ENCODE measurements at regions not wholly inside any gene's neighbourhood (a gene's known extent, or its start where the extent isn't known, plus 50 kb on each side); places are given as distances from the start of the nearest gene placed in this dataset.

DNA sequence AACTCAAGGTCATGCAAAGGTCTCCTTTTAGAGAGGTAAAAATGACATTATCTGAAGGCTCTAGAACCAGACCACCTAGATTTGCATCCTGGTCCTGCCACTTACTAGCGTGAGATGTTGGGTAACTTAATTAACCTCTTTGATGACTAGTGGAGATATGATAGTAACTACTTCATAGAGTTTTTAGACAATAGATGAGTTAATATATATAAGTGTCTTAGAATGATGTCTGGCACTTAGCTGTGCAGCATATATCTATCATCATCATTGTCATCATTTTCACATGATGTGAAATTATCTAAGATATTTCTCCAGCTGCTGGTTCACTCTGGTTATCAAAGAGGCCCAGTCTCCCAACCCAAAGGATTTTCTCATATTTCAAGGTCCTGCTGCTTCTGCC is 126.1 kb upstream of the DCLK2 start:
- H3K36me3 ChIP-seq (ENCODE audit: insufficient read depth, low read length) = no peaks in the 10 kb centered on the region
- H3K9ac ChIP-seq (ENCODE audit: low read depth, low read length) = no peak overlapping the region
- no peaks in the 10 kb centered on the region for H3K4me1 ChIP-seq (ENCODE audit: insufficient read depth, low read length)
- no peaks in the 10 kb centered on the region for H3K9me3 ChIP-seq (ENCODE audit: control insufficient read depth, insufficient read depth, low read length)

DNA sequence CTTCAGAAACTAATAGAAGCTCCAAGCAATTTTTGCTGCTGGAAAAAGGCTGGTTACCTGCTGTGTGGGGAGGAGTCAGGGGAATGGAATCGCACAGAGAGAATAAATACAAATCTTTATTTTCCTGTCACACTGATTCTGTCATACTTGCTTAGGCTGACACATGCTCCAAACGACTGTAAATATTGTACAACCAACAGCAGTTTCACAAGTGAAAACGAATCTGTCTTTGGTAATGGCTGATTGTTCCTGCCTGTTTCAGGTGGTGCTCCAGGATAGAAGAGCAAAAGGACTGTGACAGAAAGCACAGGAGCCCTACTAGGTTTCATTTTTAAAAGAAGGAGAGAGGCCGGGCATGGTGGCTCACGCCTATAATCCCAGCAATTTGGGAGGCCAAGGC is 125.5 kb upstream of the DCLK2 start:
- H3K4me1 ChIP-seq (ENCODE audit: insufficient read depth, low read length) = no peaks in the 10 kb centered on the region
- H3K36me3 ChIP-seq (ENCODE audit: insufficient read depth, low read length) = no peaks in the 10 kb centered on the region
- H3K9me3 ChIP-seq (ENCODE audit: control insufficient read depth, insufficient read depth, low read length) = no peaks in the 10 kb centered on the region
- no peak overlapping the region for H3K9ac ChIP-seq (ENCODE audit: low read depth, low read length)

DNA sequence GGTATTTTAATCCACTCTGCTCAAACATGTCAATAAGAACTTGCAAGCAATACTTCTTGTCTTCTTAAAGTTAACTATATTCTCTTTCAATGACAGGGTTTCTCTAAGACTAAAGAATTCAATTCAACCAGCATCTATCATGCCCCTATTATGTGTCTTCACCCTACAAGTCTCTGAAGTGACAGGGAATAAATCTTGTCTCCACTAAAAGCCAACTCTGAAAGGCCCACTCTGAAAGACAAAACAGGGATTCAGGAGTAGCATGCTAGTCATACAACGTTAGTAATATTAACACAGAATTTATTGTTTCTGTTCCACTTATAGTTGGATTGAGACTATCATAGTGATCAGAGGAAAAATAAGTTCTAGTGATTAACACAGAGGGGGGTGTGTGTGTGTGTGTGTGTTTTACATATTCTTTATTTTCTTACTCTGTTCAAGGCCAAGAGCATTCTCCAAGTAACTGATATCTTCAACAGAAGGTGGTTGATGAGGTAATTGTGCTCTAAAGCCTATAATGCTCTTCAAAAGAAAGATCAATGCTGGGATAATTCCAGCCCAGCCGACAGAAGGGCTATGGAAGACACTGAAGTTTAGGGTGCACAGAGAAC is 122.4 kb upstream of the DCLK2 start:
- Histone ChIP-seq H3K9me3 (ENCODE audit: control insufficient read depth, insufficient read depth, low read length) (no peaks in the 10 kb centered on the region), H3K9ac (ENCODE audit: low read depth, low read length) (no peak overlapping the region), H3K4me1 (ENCODE audit: insufficient read depth, low read length) (no peaks in the 10 kb centered on the region), H3K36me3 (ENCODE audit: insufficient read depth, low read length) (no peaks in the 10 kb centered on the region)

DNA sequence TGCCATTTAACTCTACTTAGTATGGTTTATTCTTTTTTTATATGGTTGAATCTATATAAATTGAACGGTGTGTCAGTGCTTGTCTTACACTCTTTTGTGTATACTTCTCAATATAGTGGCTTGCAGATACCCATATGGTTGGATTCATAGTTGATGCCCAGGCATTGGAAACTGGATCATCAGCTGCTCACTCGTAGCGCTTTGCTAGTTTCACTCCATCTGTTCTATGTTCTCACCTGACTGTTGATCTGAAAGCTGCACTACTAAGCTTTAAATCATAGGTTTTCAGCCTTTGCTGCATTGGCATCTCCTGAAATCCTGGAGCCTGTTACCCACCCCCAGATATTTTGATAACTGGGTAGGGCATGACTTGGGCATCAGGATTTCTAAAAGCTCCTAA is 121.6 kb upstream of the DCLK2 start:
- H3K9me3 ChIP-seq (ENCODE audit: control insufficient read depth, insufficient read depth, low read length) = no peaks in the 10 kb centered on the region
- H3K9ac ChIP-seq (ENCODE audit: low read depth, low read length) = no peak overlapping the region
- no peaks in the 10 kb centered on the region for H3K4me1 ChIP-seq (ENCODE audit: insufficient read depth, low read length)
- H3K36me3 ChIP-seq (ENCODE audit: insufficient read depth, low read length) = no peaks in the 10 kb centered on the region

DNA sequence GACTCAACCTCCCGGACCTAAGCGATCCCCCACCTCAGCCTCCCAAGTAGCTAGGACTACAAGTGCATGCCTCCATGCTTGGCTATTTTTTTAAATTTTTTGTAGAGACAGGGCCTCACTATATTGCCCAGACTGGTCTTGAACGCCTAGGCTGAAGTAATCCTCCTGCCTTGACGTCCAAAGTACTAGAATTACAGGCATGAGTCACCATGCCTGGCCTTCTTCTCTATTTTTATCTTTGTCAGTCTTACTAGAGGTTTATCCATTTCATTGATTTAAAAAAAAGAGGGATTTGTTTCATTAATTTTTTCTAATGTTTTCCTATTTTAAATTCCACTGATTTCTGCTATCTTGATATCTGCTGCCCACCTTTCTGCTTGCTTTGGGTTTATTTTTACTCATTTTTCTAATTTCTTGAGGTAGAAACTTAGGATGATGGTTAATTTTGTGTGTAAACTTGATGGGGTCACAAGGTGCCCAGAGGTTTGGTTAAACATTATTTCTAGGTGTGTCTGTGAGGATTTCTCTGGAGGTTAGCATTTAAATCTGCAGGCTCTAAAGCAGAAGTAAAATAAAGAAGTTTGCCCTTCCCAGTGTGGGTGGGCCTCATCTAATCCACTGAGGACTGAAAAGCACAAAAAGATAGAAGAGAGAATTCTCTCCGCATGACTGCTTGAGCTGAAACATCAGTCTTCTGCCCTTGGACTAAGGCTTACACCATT is 116.2 kb upstream of the DCLK2 start:
- Histone ChIP-seq H3K4me1 (ENCODE audit: insufficient read depth, low read length) (no peaks in the 10 kb centered on the region), H3K9me3 (ENCODE audit: control insufficient read depth, insufficient read depth, low read length) (no peaks in the 10 kb centered on the region), H3K9ac (ENCODE audit: low read depth, low read length) (no peak overlapping the region), H3K36me3 (ENCODE audit: insufficient read depth, low read length) (no peaks in the 10 kb centered on the region)

DNA sequence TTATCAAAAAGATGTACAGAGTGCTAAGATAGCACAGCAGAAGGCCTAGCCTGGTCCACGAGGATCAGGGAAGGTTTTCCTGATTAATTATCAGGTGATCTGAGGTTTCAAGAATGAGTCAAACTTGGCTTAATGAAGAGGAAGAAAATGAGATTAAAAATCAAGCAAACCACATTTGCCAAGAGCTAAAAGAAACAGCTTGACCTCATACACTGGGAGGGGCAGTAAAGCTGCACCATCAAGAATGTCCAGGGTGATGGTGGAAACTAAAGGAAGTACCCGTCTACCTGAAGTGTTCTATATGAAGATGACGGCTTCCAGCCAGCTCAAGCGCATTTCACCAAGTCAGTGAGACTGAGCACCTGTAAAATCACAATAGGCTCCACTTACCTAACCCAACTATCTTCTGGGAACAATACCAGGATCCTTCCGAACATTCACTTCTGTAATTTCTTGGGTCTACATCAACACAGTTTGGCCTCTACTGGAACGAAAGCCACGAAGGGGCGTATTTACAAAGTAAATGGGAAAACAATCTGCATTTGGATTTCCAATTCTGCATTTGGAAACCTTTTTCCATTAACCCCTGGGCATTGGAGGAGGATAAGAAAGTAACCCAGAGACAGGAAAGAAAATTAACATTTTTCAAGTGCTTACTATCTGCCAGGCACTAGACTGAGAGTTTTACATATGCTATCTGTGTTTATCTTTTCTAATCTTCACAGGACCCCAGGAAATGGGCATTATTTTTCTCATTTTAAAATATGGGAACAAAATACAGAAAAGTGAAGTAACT is 114.0 kb upstream of the DCLK2 start:
- no peaks in the 10 kb centered on the region for H3K36me3 ChIP-seq (ENCODE audit: insufficient read depth, low read length)
- no peaks in the 10 kb centered on the region for H3K4me1 ChIP-seq (ENCODE audit: insufficient read depth, low read length)
- no peak overlapping the region for H3K9ac ChIP-seq (ENCODE audit: low read depth, low read length)
- no peaks in the 10 kb centered on the region for H3K9me3 ChIP-seq (ENCODE audit: control insufficient read depth, insufficient read depth, low read length)

DNA sequence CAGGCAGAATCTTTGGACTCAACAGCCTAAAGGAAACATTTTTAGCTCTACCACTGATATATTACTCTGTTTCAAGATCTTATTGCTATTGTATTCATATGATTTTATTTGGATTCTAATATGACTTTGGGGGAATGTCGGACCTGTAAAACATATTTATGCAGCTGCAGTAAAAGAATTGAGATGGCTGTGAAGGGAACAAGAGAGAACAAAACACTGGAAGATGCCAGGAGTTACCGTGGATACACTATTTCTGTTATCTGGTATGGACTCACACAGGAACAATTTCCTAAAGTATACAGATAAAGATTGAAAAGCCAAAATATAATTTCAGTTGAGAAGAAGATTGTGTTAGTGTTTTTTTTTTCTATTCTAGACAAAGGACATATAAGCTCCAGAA is 113.0 kb upstream of the DCLK2 start:
- H3K9ac ChIP-seq (ENCODE audit: low read depth, low read length) = no peak overlapping the region
- H3K36me3 ChIP-seq (ENCODE audit: insufficient read depth, low read length) = no peaks in the 10 kb centered on the region
- no peaks in the 10 kb centered on the region for H3K9me3 ChIP-seq (ENCODE audit: control insufficient read depth, insufficient read depth, low read length)
- no peaks in the 10 kb centered on the region for H3K4me1 ChIP-seq (ENCODE audit: insufficient read depth, low read length)

DNA sequence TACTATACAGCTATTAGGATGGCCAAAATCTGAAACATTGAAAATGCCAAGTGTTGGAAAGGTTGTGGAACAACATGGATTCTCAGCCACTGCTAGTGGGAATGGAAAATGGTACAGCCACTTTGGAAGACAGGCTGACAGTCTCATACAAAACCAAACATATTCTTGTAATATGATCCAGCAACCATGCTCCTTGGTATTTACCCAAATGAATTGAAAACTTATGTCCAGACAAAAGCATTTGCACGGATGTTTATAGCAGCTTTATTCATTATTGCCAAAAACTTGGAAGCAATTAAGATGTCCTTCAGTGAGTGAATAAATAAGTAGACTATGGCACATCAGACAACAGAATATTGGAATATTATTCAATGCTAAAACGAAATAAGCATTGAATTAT is 105.8 kb upstream of the DCLK2 start:
- no peak overlapping the region for H3K9ac ChIP-seq (ENCODE audit: low read depth, low read length)
- H3K4me1 ChIP-seq (ENCODE audit: insufficient read depth, low read length) = no peaks in the 10 kb centered on the region
- no peaks in the 10 kb centered on the region for H3K36me3 ChIP-seq (ENCODE audit: insufficient read depth, low read length)
- no peaks in the 10 kb centered on the region for H3K9me3 ChIP-seq (ENCODE audit: control insufficient read depth, insufficient read depth, low read length)

DNA sequence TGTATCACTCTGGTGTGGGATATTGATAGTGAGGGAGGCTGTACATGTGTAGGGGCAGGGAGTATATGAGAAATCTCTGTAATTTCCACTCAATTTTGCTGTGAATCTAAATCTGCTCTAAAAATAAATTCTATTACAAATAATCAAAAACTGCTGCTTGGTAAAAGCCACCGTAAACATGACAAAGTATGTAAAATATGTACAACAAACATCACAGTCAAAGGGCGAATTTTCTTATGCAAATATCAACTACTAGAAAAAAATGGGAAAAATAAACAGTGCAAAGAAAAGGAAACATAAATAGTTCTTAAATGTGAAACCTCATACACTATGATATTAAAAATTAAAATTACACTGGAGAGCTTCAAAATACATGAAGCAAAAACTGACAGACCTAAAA is 105.1 kb upstream of the DCLK2 start:
- Histone ChIP-seq H3K9me3 (ENCODE audit: control insufficient read depth, insufficient read depth, low read length) (no peaks in the 10 kb centered on the region), H3K36me3 (ENCODE audit: insufficient read depth, low read length) (no peaks in the 10 kb centered on the region), H3K9ac (ENCODE audit: low read depth, low read length) (no peak overlapping the region), H3K4me1 (ENCODE audit: insufficient read depth, low read length) (no peaks in the 10 kb centered on the region)

DNA sequence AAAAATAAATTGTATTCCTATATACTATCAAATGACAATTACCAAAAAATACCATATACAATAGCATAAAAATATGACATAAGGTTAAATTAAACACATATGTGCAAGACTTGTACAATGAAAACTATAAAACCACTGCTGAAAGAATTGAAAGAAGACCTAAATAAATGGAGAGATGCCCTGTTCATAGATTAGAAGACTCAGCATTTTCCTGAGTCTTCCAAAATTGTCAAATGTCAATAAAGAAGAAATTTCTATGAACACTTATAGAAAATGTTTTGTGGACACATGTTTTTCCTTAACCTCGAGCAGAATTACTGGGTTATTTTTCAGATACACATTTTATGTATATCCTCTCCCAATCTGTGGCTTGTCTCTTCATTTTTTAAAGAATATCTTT is 103.1 kb upstream of the DCLK2 start:
- H3K9ac ChIP-seq (ENCODE audit: low read depth, low read length) = no peak overlapping the region
- H3K36me3 ChIP-seq (ENCODE audit: insufficient read depth, low read length) = no peaks in the 10 kb centered on the region
- no peaks in the 10 kb centered on the region for H3K4me1 ChIP-seq (ENCODE audit: insufficient read depth, low read length)
- no peaks in the 10 kb centered on the region for H3K9me3 ChIP-seq (ENCODE audit: control insufficient read depth, insufficient read depth, low read length)

DNA sequence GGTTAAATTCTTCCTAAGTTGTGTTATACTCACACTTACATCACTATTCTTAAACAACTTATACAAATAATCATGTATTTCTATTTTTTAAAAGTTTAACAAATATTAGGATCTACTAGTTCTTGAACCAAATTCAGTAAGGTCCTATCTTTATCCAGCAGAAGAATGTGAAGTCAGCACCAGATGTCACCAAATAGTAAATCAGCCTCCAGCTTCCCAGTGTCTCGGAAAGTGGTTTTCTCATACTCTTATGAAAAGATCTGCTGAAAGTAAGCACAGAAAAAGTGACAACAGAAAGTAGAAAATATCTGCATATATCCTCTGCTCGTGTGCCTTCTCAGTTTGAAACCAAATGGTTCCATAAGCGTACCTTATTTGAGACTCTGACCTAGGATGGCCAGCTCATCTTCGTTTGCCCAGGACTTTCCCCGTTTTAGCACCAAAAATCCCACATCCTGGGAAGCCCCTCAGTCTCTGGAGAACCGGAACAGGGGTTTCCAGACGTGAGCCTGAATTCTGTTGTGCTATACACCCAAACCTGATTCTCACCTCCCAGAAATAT is 98.0 kb upstream of the DCLK2 start:
- H3K36me3 ChIP-seq (ENCODE audit: insufficient read depth, low read length) = no peaks in the 10 kb centered on the region
- no peaks in the 10 kb centered on the region for H3K9me3 ChIP-seq (ENCODE audit: control insufficient read depth, insufficient read depth, low read length)
- no peak overlapping the region for H3K9ac ChIP-seq (ENCODE audit: low read depth, low read length)
- H3K4me1 ChIP-seq (ENCODE audit: insufficient read depth, low read length) = no peaks in the 10 kb centered on the region

DNA sequence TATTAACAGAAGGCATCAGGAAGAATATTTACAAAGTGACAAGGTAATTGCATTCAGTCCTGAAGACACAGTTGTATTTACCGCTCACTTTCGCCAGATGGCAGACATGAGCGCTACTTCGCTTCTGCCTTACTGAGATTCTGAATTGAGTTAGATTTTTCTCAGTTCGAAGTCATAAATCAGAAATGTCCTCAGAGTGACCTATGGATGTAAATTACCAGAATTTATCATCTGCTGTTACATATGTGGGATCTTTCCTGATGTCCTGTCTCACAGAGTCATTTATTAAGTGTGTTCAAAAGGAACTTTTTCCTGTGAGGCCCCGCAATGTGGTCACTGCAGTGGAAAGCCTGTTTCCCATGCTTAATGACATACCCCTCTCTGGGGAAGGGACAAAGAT is 97.3 kb upstream of the DCLK2 start:
- Histone ChIP-seq H3K4me1 (ENCODE audit: insufficient read depth, low read length) (no peaks in the 10 kb centered on the region), H3K36me3 (ENCODE audit: insufficient read depth, low read length) (no peaks in the 10 kb centered on the region), H3K9me3 (ENCODE audit: control insufficient read depth, insufficient read depth, low read length) (no peaks in the 10 kb centered on the region), H3K9ac (ENCODE audit: low read depth, low read length) (no peak overlapping the region)

DNA sequence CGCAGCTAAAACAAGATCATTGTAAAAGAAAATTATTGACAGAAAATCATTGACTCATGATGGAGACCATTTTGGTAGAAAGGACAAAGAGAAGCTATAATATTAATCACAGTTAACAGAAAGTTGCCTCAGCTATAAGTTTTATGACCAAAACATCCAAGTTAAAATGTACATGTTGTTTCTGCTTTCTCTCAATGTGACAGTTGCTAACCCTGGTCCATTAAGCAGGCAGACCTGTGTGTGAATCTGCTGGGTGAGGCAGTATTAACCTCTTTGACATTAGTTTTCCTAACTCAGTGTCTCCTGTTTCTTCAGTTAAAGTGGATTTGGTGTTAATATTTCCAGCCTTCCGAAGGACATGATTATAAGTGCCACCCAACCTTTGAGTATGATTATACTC is 94.8 kb upstream of the DCLK2 start:
- H3K9ac ChIP-seq (ENCODE audit: low read depth, low read length) = no peak overlapping the region
- no peaks in the 10 kb centered on the region for H3K36me3 ChIP-seq (ENCODE audit: insufficient read depth, low read length)
- H3K4me1 ChIP-seq (ENCODE audit: insufficient read depth, low read length) = peaks cover 10% of the 10 kb centered on the region; the same call in 1 of the 2 replicates
- H3K9me3 ChIP-seq (ENCODE audit: control insufficient read depth, insufficient read depth, low read length) = no peaks in the 10 kb centered on the region

DNA sequence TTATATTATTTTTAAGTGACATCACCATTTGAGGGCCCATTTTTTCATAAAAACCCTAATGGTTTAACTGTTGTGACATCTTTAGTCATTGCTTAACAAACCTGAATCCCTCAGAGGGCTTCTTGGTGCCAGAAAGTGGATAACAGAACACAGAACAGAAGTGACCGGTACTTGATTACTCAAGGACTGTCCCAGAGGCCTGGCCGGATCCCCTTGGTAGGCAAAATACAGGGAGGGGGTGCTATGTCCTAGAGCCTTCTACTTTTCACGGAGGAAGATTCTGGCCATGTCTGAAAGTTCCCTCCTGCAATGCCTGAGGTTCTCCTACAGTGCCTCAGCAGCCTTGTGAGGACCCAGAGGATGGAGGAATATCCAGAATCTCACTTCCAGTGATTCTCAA is 94.3 kb upstream of the DCLK2 start:
- no peaks in the 10 kb centered on the region for H3K36me3 ChIP-seq (ENCODE audit: insufficient read depth, low read length)
- H3K9ac ChIP-seq (ENCODE audit: low read depth, low read length) = no peak overlapping the region
- H3K9me3 ChIP-seq (ENCODE audit: control insufficient read depth, insufficient read depth, low read length) = no peaks in the 10 kb centered on the region
- peaks cover 10% of the 10 kb centered on the region; the same call in 1 of the 2 replicates for H3K4me1 ChIP-seq (ENCODE audit: insufficient read depth, low read length)

DNA sequence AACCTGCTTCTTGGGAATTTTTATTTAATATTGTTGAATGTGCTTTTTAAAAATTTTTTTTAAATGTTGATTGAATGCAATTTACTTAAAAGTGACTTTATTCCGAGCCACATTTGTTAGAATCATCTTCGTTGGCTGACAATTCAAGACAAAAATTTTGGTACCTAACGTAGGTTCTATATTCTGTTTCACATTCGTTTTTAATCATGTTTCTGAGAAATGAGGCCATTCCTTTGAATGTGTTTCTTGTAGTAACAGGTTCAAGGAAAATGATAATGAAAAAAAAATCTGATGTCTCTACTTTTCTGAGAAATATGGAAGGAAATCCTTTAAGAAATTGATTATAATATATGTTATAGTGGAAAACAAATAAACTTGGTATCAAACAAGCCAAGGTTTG is 92.3 kb upstream of the DCLK2 start:
- peaks cover 10% of the 10 kb centered on the region; the same call in 1 of the 2 replicates for H3K4me1 ChIP-seq (ENCODE audit: insufficient read depth, low read length)
- no peaks in the 10 kb centered on the region for H3K36me3 ChIP-seq (ENCODE audit: insufficient read depth, low read length)
- H3K9me3 ChIP-seq (ENCODE audit: control insufficient read depth, insufficient read depth, low read length) = no peaks in the 10 kb centered on the region
- no peak overlapping the region for H3K9ac ChIP-seq (ENCODE audit: low read depth, low read length)

Measured in ES-I3 (cell line).